ENCODE measurements at regions not wholly inside any gene's neighbourhood (a gene's known extent, or its start where the extent isn't known, plus 50 kb on each side); places are given as distances from the start of the nearest gene placed in this dataset.

DNA sequence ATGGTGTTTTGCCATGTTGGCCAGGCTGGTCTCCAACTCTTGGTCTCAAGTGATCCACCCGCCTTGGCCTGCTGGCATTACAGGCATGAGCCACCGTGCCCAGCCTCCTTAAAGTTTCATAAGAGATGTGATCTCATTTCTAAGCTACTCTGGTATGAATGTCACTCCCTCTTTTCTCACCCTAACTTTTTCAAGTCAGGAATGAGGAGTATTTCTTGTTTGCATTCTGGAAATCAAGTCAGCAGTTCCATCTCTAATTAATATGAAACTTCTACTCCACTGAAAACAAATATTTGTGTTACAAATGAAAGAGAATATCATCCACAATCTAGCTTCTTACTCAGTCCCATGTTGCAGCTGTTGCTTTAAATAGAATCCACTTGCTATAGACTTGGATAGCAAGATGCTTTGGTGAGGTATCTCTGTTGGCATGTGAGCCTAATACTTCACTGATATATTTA, 61.3 kb downstream of the ARF6 start (continued):
- TF ChIP-seq, protein P1, sequence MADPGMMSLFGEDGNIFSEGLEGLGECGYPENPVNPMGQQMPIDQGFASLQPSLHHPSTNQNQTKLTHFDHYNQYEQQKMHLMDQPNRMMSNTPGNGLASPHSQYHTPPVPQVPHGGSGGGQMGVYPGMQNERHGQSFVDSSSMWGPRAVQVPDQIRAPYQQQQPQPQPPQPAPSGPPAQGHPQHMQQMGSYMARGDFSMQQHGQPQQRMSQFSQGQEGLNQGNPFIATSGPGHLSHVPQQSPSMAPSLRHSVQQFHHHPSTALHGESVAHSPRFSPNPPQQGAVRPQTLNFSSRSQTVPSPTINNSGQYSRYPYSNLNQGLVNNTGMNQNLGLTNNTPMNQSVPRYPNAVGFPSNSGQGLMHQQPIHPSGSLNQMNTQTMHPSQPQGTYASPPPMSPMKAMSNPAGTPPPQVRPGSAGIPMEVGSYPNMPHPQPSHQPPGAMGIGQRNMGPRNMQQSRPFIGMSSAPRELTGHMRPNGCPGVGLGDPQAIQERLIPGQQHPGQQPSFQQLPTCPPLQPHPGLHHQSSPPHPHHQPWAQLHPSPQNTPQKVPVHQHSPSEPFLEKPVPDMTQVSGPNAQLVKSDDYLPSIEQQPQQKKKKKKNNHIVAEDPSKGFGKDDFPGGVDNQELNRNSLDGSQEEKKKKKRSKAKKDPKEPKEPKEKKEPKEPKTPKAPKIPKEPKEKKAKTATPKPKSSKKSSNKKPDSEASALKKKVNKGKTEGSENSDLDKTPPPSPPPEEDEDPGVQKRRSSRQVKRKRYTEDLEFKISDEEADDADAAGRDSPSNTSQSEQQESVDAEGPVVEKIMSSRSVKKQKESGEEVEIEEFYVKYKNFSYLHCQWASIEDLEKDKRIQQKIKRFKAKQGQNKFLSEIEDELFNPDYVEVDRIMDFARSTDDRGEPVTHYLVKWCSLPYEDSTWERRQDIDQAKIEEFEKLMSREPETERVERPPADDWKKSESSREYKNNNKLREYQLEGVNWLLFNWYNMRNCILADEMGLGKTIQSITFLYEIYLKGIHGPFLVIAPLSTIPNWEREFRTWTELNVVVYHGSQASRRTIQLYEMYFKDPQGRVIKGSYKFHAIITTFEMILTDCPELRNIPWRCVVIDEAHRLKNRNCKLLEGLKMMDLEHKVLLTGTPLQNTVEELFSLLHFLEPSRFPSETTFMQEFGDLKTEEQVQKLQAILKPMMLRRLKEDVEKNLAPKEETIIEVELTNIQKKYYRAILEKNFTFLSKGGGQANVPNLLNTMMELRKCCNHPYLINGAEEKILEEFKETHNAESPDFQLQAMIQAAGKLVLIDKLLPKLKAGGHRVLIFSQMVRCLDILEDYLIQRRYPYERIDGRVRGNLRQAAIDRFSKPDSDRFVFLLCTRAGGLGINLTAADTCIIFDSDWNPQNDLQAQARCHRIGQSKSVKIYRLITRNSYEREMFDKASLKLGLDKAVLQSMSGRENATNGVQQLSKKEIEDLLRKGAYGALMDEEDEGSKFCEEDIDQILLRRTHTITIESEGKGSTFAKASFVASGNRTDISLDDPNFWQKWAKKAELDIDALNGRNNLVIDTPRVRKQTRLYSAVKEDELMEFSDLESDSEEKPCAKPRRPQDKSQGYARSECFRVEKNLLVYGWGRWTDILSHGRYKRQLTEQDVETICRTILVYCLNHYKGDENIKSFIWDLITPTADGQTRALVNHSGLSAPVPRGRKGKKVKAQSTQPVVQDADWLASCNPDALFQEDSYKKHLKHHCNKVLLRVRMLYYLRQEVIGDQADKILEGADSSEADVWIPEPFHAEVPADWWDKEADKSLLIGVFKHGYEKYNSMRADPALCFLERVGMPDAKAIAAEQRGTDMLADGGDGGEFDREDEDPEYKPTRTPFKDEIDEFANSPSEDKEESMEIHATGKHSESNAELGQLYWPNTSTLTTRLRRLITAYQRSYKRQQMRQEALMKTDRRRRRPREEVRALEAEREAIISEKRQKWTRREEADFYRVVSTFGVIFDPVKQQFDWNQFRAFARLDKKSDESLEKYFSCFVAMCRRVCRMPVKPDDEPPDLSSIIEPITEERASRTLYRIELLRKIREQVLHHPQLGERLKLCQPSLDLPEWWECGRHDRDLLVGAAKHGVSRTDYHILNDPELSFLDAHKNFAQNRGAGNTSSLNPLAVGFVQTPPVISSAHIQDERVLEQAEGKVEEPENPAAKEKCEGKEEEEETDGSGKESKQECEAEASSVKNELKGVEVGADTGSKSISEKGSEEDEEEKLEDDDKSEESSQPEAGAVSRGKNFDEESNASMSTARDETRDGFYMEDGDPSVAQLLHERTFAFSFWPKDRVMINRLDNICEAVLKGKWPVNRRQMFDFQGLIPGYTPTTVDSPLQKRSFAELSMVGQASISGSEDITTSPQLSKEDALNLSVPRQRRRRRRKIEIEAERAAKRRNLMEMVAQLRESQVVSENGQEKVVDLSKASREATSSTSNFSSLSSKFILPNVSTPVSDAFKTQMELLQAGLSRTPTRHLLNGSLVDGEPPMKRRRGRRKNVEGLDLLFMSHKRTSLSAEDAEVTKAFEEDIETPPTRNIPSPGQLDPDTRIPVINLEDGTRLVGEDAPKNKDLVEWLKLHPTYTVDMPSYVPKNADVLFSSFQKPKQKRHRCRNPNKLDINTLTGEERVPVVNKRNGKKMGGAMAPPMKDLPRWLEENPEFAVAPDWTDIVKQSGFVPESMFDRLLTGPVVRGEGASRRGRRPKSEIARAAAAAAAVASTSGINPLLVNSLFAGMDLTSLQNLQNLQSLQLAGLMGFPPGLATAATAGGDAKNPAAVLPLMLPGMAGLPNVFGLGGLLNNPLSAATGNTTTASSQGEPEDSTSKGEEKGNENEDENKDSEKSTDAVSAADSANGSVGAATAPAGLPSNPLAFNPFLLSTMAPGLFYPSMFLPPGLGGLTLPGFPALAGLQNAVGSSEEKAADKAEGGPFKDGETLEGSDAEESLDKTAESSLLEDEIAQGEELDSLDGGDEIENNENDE (IDR thresholded peaks at IDR 0.05; ENCODE audit: insufficient replicate concordance, low read length), result no peak
- TF ChIP-seq, protein P2, sequence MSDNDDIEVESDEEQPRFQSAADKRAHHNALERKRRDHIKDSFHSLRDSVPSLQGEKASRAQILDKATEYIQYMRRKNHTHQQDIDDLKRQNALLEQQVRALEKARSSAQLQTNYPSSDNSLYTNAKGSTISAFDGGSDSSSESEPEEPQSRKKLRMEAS (IDR thresholded peaks at IDR 0.05), result no peak
- TF ChIP-seq HDAC2 (IDR thresholded peaks at IDR 0.05; ENCODE audit: borderline replicate concordance in 1 of 2, low read depth in 2 of 2, low read length in 2 of 2) (no peak), ZNF274 (IDR thresholded peaks at IDR 0.05; ENCODE audit: borderline replicate concordance, extremely low read depth, low read length) (no peak), YY1 (IDR thresholded peaks at IDR 0.05; ENCODE audit: low read depth, low read length) (no peak), TCF12 (IDR thresholded peaks at IDR 0.05; ENCODE audit: low read depth, low read length) (no peak), JUND (IDR thresholded peaks at IDR 0.05; ENCODE audit: low read length) (no peak), KDM5A (IDR thresholded peaks at IDR 0.05; ENCODE audit: low read length) (no peak), TAF7 (optimal IDR thresholded peaks at IDR 0.05; ENCODE audit: borderline replicate concordance, low read depth, low read length) (no peak), PHF8 (conservative IDR thresholded peaks at IDR 0.05; ENCODE audit: low read depth, low read length) (no peak), GABPA (IDR thresholded peaks at IDR 0.05; ENCODE audit: borderline replicate concordance, insufficient read depth, low read length) (no peak)

All from H1 (cell line).